ENCODE measurements at regions not wholly inside any gene's neighbourhood (a gene's known extent, or its start where the extent isn't known, plus 50 kb on each side); places are given as distances from the start of the nearest gene placed in this dataset.

DNA sequence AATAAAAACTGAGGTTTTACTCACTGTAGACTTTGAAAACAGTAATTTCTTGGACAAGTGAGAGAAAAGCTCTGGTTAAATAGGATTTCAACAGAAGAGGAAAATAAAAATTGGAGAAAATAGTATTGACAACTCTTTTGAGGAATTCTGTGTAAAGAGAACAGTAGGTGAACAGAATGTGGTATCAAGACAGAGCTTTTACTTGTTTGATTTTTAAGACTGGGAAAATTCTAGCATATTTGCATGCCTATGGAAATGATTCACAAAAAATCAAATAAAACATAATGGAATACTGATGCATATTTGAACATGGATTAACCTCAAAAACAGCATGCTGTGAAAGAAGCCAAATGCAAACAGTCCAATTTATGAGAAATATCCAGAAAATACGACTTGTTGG, 504.6 kb downstream of the KCTD8 start:
- no peak for TF ChIP-seq ZFX (IDR thresholded peaks at IDR 0.05; ENCODE audit: borderline replicate concordance)
- no peak for TF ChIP-seq CTCF (IDR thresholded peaks at IDR 0.05)

All from 22Rv1 (cell line).